K562 (cell line): ENCODE measurements at regions not wholly inside any gene's neighbourhood (a gene's known extent, or its start where the extent isn't known, plus 50 kb on each side); places are given as distances from the start of the nearest gene placed in this dataset.
"Not testable (repeated sequence)": the region's sequence is repeated elsewhere in the genome, so short reads cannot be mapped to it uniquely, and the experiment has no call there.

ENCODE experiments used
- ATF1 ChIP-seq, 2 experiments: fragments of 450-650 bp in 1 of 2; IDR thresholded peaks; 2 replicates each; pipeline ENCODE4 v1.6.1; 2016; ENCODE audit warnings: missing compliant biosample characterization in 1 of 2, missing genetic modification characterization in 1 of 2
- CEBPG ChIP-seq, 3 experiments: fragments of 200-800 bp in 1 of 3; sonication (Bioruptor generic) in 1 of 3; sonication (generic) in 1 of 3; formaldehyde crosslinking in 1 of 3; IDR thresholded peaks in 2 of 3; conservative IDR thresholded peaks in 1 of 3; 2 replicates each; pipeline versions ENCODE4 v1.6.1 to v1.8.0; 2016 to 2022; ENCODE audit warnings: missing compliant biosample characterization in 2 of 3, missing genetic modification characterization in 2 of 3, mild to moderate bottlenecking in 1 of 3, missing genetic modification reagents in 1 of 3
- EZH2 ChIP-seq: IDR thresholded peaks from 2 replicates; pipeline ENCODE4 v1.6.1; 2012; ENCODE audit warnings: low read depth, mild to moderate bottlenecking, inconsistent platforms, low read length, borderline replicate concordance
- GTF2F1 ChIP-seq: IDR thresholded peaks from 2 replicates; pipeline ENCODE4 v1.6.1; 2011; ENCODE audit warnings: low read depth, low read length, improper control_type of control experiment
- HOMEZ ChIP-seq: fragments of 250-450 bp; sonication (Bioruptor Pico); IDR thresholded peaks from 2 replicates; pipeline ENCODE4 v1.4.0; 2020; ENCODE audit warnings: mild to moderate bottlenecking, moderate library complexity
- KDM4B ChIP-seq, 2 experiments: fragments of 450-650 bp in 1 of 2; sonication (generic) in 1 of 2; IDR thresholded peaks; 2 replicates each; pipeline ENCODE4 v1.6.1; 2016 to 2017; ENCODE audit warnings: borderline replicate concordance in 2 of 2, antibody characterized with exemption in 1 of 2, low read depth in 1 of 2, mild to moderate bottlenecking in 1 of 2
- KLF6 ChIP-seq: fragments of 250-450 bp; sonication (Bioruptor Pico); IDR thresholded peaks from 2 replicates; pipeline ENCODE4 v1.4.0; 2020; ENCODE audit warnings: mild to moderate bottlenecking, moderate library complexity, borderline replicate concordance
- NCOR1 ChIP-seq: fragments of 450-650 bp; IDR thresholded peaks from 2 replicates; pipeline ENCODE4 v1.6.1; 2016; ENCODE audit warnings: mild to moderate bottlenecking, moderate library complexity
- NR2C2 ChIP-seq, 2 experiments: fragments of 200-800 bp in 1 of 2; sonication (Bioruptor generic) in 1 of 2; sonication (generic) in 1 of 2; formaldehyde crosslinking in 1 of 2; IDR thresholded peaks; 2 replicates each; pipeline versions ENCODE4 v1.6.1 to v1.8.0; 2016 to 2022; ENCODE audit warnings: mild to moderate bottlenecking in 1 of 2, missing compliant biosample characterization in 1 of 2, missing genetic modification characterization in 1 of 2, missing genetic modification reagents in 1 of 2
- POLR2AphosphoS5 ChIP-seq: IDR thresholded peaks from 2 replicates; pipeline ENCODE4 v1.6.1; 2011; ENCODE audit warnings: mild to moderate bottlenecking, low read depth, low read length, moderate library complexity; ENCODE audit not compliant: control insufficient read depth, insufficient read depth
- PTTG1 ChIP-seq: fragments of 450-650 bp; IDR thresholded peaks from 2 replicates; pipeline ENCODE4 v1.6.1; 2016; ENCODE audit warnings: low read depth, mild to moderate bottlenecking, missing genetic modification characterization, missing compliant biosample characterization
- RCOR1 ChIP-seq, 2 experiments: IDR thresholded peaks; 2 replicates each; pipeline ENCODE4 v1.6.1; 2012; ENCODE audit warnings: low read depth in 2 of 2, low read length in 2 of 2, borderline replicate concordance in 1 of 2, improper control_type of control experiment in 1 of 2
- SRF ChIP-seq, 2 experiments: fragments of 250-450, 450-650 bp in 1 of 2; sonication (Bioruptor Pico) in 1 of 2; sonication (generic) in 1 of 2; formaldehyde crosslinking; IDR thresholded peaks; 2 replicates each; pipeline versions ENCODE4 v1.5.0 to v1.5.1; 2020 to 2022; ENCODE audit warnings: mild to moderate bottlenecking in 1 of 2, missing genetic modification reagents in 1 of 2
- TF ChIP-seq, protein P1 (sequence below): fragments of 450-650 bp; IDR thresholded peaks from 2 replicates; pipeline ENCODE4 v1.7.1; 2018; ENCODE audit warnings: mild to moderate bottlenecking, low read depth; ENCODE audit not compliant: partially characterized antibody

DNA sequence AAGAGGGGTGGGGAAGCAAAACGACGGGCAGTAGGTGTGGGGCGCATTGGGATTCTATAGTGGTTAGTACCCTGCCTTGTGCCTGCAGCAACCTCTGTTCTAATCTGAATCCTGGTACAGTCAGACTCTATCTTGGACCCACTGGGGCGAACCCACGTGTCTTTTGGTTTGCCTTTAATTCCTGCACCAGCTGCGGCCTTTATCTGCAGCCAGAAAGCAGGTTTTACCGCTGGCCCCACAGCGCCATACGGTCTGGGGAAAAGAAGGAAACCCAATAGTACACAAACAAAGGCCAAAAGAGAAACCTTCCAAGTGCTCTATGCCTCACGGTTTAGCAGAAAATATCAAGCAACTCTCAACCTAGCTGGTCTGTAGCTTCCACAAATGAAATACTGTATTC, 118.2 kb downstream of the PPIAL4A start:
- not testable (repeated sequence) for TF ChIP-seq ATF1 (CRISPR knock-in tag; IDR thresholded peaks at IDR 0.05); ATF1 (tag; IDR thresholded peaks at IDR 0.05); NCOR1; SRF (CRISPR knock-in tag; IDR thresholded peaks at IDR 0.05); POLR2AphosphoS5; GTF2F1; RCOR1 (IDR thresholded peaks at IDR 0.05; ENCODE audit: borderline replicate concordance in 1 of 2, low read depth in 2 of 2, low read length in 2 of 2); CEBPG (CRISPR knock-in tag; IDR thresholded peaks at IDR 0.05); CEBPG (tag; conservative IDR thresholded peaks at IDR 0.05 in 1 of 2, IDR thresholded peaks at IDR 0.05 in 1 of 2); NR2C2 (CRISPR knock-in tag; IDR thresholded peaks at IDR 0.05); NR2C2 (tag; IDR thresholded peaks at IDR 0.05); KDM4B (IDR thresholded peaks at IDR 0.05; ENCODE audit: borderline replicate concordance in 2 of 2, low read depth in 1 of 2); HOMEZ; PTTG1 (tag); KLF6; EZH2
- TF ChIP-seq, protein P1, sequence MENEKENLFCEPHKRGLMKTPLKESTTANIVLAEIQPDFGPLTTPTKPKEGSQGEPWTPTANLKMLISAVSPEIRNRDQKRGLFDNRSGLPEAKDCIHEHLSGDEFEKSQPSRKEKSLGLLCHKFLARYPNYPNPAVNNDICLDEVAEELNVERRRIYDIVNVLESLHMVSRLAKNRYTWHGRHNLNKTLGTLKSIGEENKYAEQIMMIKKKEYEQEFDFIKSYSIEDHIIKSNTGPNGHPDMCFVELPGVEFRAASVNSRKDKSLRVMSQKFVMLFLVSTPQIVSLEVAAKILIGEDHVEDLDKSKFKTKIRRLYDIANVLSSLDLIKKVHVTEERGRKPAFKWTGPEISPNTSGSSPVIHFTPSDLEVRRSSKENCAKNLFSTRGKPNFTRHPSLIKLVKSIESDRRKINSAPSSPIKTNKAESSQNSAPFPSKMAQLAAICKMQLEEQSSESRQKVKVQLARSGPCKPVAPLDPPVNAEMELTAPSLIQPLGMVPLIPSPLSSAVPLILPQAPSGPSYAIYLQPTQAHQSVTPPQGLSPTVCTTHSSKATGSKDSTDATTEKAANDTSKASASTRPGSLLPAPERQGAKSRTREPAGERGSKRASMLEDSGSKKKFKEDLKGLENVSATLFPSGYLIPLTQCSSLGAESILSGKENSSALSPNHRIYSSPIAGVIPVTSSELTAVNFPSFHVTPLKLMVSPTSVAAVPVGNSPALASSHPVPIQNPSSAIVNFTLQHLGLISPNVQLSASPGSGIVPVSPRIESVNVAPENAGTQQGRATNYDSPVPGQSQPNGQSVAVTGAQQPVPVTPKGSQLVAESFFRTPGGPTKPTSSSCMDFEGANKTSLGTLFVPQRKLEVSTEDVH: not testable (repeated sequence)
